H1 (cell line): ENCODE measurements at regions not wholly inside any gene's neighbourhood (a gene's known extent, or its start where the extent isn't known, plus 50 kb on each side); places are given as distances from the start of the nearest gene placed in this dataset.

Experiments used
- CTCF ChIA-PET: fragments of 300-600 bp; sonication (Branson Sonifier 250); formaldehyde crosslinking; loops from one replicate; lab custom pipeline; 2021; ENCODE audit not compliant: partially characterized antibody; lab: Charles Lee
- POLR2A ChIA-PET: fragments of 300-600 bp; sonication (Branson Sonifier 250); formaldehyde crosslinking; loops from one replicate; lab custom pipeline; 2021; ENCODE audit warnings: inconsistent platforms; ENCODE audit not compliant: partially characterized antibody; lab: Charles Lee
- DNase-seq, 2 experiments: peaks; one replicate each; pipeline versions ENCODE4 v3.0.0 to v3.0.0-alpha.2; 2010 to 2022; ENCODE audit warnings: low spot score in 2 of 2, low read depth in 1 of 2, mixed read lengths in 1 of 2
- FAIRE-seq: peaks from 2 replicates; lab custom pipeline; 2011; peaks lifted over from hg19 to GRCh38; lab: Jason Lieb, UNC
- H2AFZ ChIP-seq: 2 replicates; pipeline ENCODE4 v1.8.1; 2012; ENCODE audit warnings: low read length, inconsistent platforms
- H2AK5ac ChIP-seq: 2 replicates; pipeline ENCODE4 v1.6.1; 2013; ENCODE audit warnings: low read depth, low read length
- H2BK120ac ChIP-seq: replicated peaks from 2 replicates; pipeline ENCODE3; 2013; ENCODE audit warnings: low read depth, low read length, inconsistent platforms
- H2BK12ac ChIP-seq: 2 replicates; pipeline ENCODE4 v1.6.1; 2013; ENCODE audit warnings: low read depth, low read length
- H2BK15ac ChIP-seq: 2 replicates; pipeline ENCODE4 v1.6.1; 2013; ENCODE audit warnings: low read length
- H2BK20ac ChIP-seq: 2 replicates; pipeline ENCODE4 v1.6.1; 2013; ENCODE audit warnings: low read length
- H2BK5ac ChIP-seq: 2 replicates; pipeline ENCODE4 v1.6.1; 2013; ENCODE audit warnings: low read depth, low read length
- H3K14ac ChIP-seq: 2 replicates; pipeline ENCODE4 v1.6.1; 2013; ENCODE audit warnings: inconsistent platforms; ENCODE audit not compliant: insufficient read length
- H3K18ac ChIP-seq: 2 replicates; pipeline ENCODE4 v1.6.1; 2013; ENCODE audit warnings: low read length; ENCODE audit errors: extremely low read depth
- H3K23ac ChIP-seq: 2 replicates; pipeline ENCODE4 v1.6.1; 2013; ENCODE audit warnings: inconsistent platforms; ENCODE audit not compliant: insufficient read length
- H3K23me2 ChIP-seq: 2 replicates; pipeline ENCODE4 v1.6.1; 2013; ENCODE audit warnings: low read depth, low read length
- H3K27ac ChIP-seq: 2 replicates; pipeline ENCODE4 v1.6.1; 2011; ENCODE audit warnings: low read depth, low read length, inconsistent platforms
- H3K27me3 ChIP-seq, 4 experiments: replicated peaks in 1 of 4; 1 replicate in 1 of 4; 2 replicates in 3 of 4; pipeline versions ENCODE4 v1.6.1 to v1.8.1; 2011 to 2013; ENCODE audit warnings: low read length in 3 of 4, mild to moderate bottlenecking in 3 of 4, inconsistent platforms in 2 of 4, mixed read lengths in 2 of 4, moderate library complexity in 1 of 4; ENCODE audit not compliant: control insufficient read depth in 3 of 4, insufficient read depth in 3 of 4; ENCODE audit errors: extremely low read depth in 1 of 4
- H3K36me3 ChIP-seq, 4 experiments: 2 replicates each; pipeline versions ENCODE4 v1.6.1 to v1.8.1; 2011 to 2013; ENCODE audit warnings: mild to moderate bottlenecking in 4 of 4, low read length in 3 of 4, moderate library complexity in 2 of 4, control low read depth in 1 of 4, inconsistent platforms in 1 of 4; ENCODE audit not compliant: insufficient read depth in 4 of 4, control insufficient read depth in 2 of 4
- H3K4ac ChIP-seq: replicated peaks from 2 replicates; pipeline ENCODE3; 2013; ENCODE audit warnings: low read length, low read depth, mixed read lengths, inconsistent platforms; ENCODE audit not compliant: insufficient read length
- H3K4me1 ChIP-seq, 4 experiments: replicated peaks in 1 of 4; 1 replicate in 1 of 4; 2 replicates in 3 of 4; pipeline versions ENCODE4 v1.6.1 to v1.8.1; 2011 to 2013; ENCODE audit warnings: low read length in 3 of 4, inconsistent platforms in 2 of 4, mixed read lengths in 1 of 4; ENCODE audit not compliant: insufficient read depth in 4 of 4, control insufficient read depth in 3 of 4
- H3K4me2 ChIP-seq, 2 experiments: 2 replicates each; pipeline versions ENCODE4 v1.6.1 to v1.8.1; 2011 to 2013; ENCODE audit warnings: low read depth in 2 of 2, low read length in 2 of 2, control low read depth in 1 of 2, inconsistent platforms in 1 of 2, mild to moderate bottlenecking in 1 of 2; ENCODE audit not compliant: insufficient read depth in 1 of 2
- H3K4me3 ChIP-seq, 4 experiments: fragments of 200-600, 300-600 bp in 1 of 4; sonication (generic), shearing (Covaris generic), sonication (Bioruptor Twin) in 1 of 4; 2 replicates each; pipeline versions ENCODE4 v1.5.1 to v1.8.1; 2011 to 2016; ENCODE audit warnings: low read length in 4 of 4, low read depth in 3 of 4, control low read depth in 2 of 4, inconsistent platforms in 2 of 4, mild to moderate bottlenecking in 2 of 4, mixed read lengths in 1 of 4, moderate library complexity in 1 of 4; ENCODE audit not compliant: insufficient read depth in 2 of 4; ENCODE audit errors: extremely low read depth in 1 of 4
- H3K56ac ChIP-seq: replicated peaks from 2 replicates; pipeline ENCODE3; 2013; ENCODE audit warnings: low read depth, mild to moderate bottlenecking, mixed read lengths, low read length, inconsistent platforms; ENCODE audit not compliant: insufficient read length
- H3K79me1 ChIP-seq: 2 replicates; pipeline ENCODE4 v1.6.1; 2013; ENCODE audit warnings: low read depth, low read length, control low read depth
- H3K79me2 ChIP-seq, 2 experiments: 2 replicates each; pipeline versions ENCODE4 v1.6.1 to v1.8.1; 2012 to 2013; ENCODE audit warnings: low read length in 2 of 2, mild to moderate bottlenecking in 2 of 2, inconsistent platforms in 1 of 2; ENCODE audit not compliant: insufficient read depth in 2 of 2, control insufficient read depth in 1 of 2
- H3K9ac ChIP-seq, 4 experiments: replicated peaks in 1 of 4; 1 replicate in 1 of 4; 2 replicates in 3 of 4; pipeline versions ENCODE4 v1.6.1 to v1.8.1; 2011 to 2013; ENCODE audit warnings: low read depth in 3 of 4, low read length in 3 of 4, control low read depth in 2 of 4, mild to moderate bottlenecking in 2 of 4, moderate library complexity in 2 of 4, inconsistent platforms in 1 of 4; ENCODE audit errors: extremely low read depth in 1 of 4
- H3K9me3 ChIP-seq, 2 experiments: 2 replicates each; pipeline versions ENCODE4 v1.6.1 to v1.8.1; 2012 to 2013; ENCODE audit warnings: mild to moderate bottlenecking in 2 of 2, moderate library complexity in 2 of 2, control low read depth in 1 of 2, inconsistent platforms in 1 of 2, low read depth in 1 of 2, low read length in 1 of 2, mixed read lengths in 1 of 2; ENCODE audit not compliant: insufficient read depth in 2 of 2
- H4K20me1 ChIP-seq, 2 experiments: replicated peaks in 1 of 2; 2 replicates each; pipeline versions ENCODE3 to v1.8.1; 2011 to 2013; ENCODE audit warnings: inconsistent platforms in 2 of 2, low read length in 2 of 2, mild to moderate bottlenecking in 1 of 2; ENCODE audit not compliant: insufficient read depth in 2 of 2, control insufficient read depth in 1 of 2
- H4K5ac ChIP-seq: 2 replicates; pipeline ENCODE4 v1.6.1; 2013; ENCODE audit warnings: low read length, low read depth, mixed read lengths, inconsistent platforms; ENCODE audit not compliant: insufficient read length
- H4K8ac ChIP-seq: 2 replicates; pipeline ENCODE4 v1.8.0; 2013; ENCODE audit warnings: mild to moderate bottlenecking, moderate library complexity, low read length, inconsistent platforms; ENCODE audit not compliant: insufficient read depth; ENCODE audit errors: extremely low read depth
- H4K91ac ChIP-seq: replicated peaks from 2 replicates; pipeline ENCODE3; 2013; ENCODE audit warnings: low read length, mixed read lengths, inconsistent platforms; ENCODE audit not compliant: insufficient read length
- CBX8 ChIP-seq: fragments of 300-800, 300-1000 bp; sonication (generic); IDR thresholded peaks from 2 replicates; pipeline ENCODE4 v1.7.1; 2016; ENCODE audit warnings: low read depth, low read length, borderline replicate concordance
- E2F6 ChIP-seq: IDR thresholded peaks from 2 replicates; pipeline ENCODE4 v1.6.1; 2012; ENCODE audit warnings: inconsistent platforms
- EP300 ChIP-seq, 2 experiments: IDR thresholded peaks; 1 replicate in 1 of 2; 2 replicates in 1 of 2; pipeline ENCODE4 v1.6.1; 2011 to 2012; ENCODE audit warnings: low read depth in 2 of 2, low read length in 2 of 2, mild to moderate bottlenecking in 2 of 2, borderline replicate concordance in 1 of 2, inconsistent platforms in 1 of 2, moderate library complexity in 1 of 2
- EZH2 ChIP-seq: fragments of 200-600 bp; sonication (generic); IDR thresholded peaks from 2 replicates; pipeline ENCODE4 v1.7.1; 2012; ENCODE audit warnings: low read depth, mild to moderate bottlenecking, moderate library complexity, low read length, inconsistent platforms; ENCODE audit not compliant: severe bottlenecking
- GABPA ChIP-seq: IDR thresholded peaks from 2 replicates; pipeline ENCODE4 v1.6.1; 2011; ENCODE audit warnings: mild to moderate bottlenecking, low read length, moderate library complexity, borderline replicate concordance; ENCODE audit not compliant: insufficient read depth
- JUND ChIP-seq: IDR thresholded peaks from 2 replicates; pipeline ENCODE4 v1.6.1; 2011; ENCODE audit warnings: mild to moderate bottlenecking, improper control_type of control experiment, low read length
- NRF1 ChIP-seq: IDR thresholded peaks from 2 replicates; pipeline ENCODE4 v1.6.1; 2011; ENCODE audit warnings: mild to moderate bottlenecking, low read depth, low read length, improper control_type of control experiment
- POLR2A ChIP-seq, 2 experiments: IDR thresholded peaks; 1 replicate in 1 of 2; 2 replicates in 1 of 2; pipeline ENCODE4 v1.6.1; 2011; ENCODE audit warnings: low read depth in 2 of 2, low read length in 2 of 2, mild to moderate bottlenecking in 2 of 2; ENCODE audit errors: control extremely low read depth in 1 of 2
- POU5F1 ChIP-seq: IDR thresholded peaks from 2 replicates; pipeline ENCODE4 v1.6.1; 2011; ENCODE audit warnings: low read depth, mild to moderate bottlenecking, low read length, moderate library complexity
- RBBP5 ChIP-seq: IDR thresholded peaks from 2 replicates; pipeline ENCODE4 v1.7.1; 2012; ENCODE audit warnings: low read depth, mild to moderate bottlenecking, inconsistent platforms, low read length, moderate library complexity, borderline replicate concordance
- SIRT6 ChIP-seq: IDR thresholded peaks from one replicate; pipeline ENCODE4 v1.7.1; 2012; ENCODE audit warnings: low read length, inconsistent platforms
- TAF7 ChIP-seq: optimal IDR thresholded peaks from 2 replicates; pipeline ENCODE3; 2011; ENCODE audit warnings: low read depth, mild to moderate bottlenecking, inconsistent platforms, low read length, moderate library complexity, borderline replicate concordance
- YY1 ChIP-seq: IDR thresholded peaks from 2 replicates; pipeline ENCODE4 v1.6.1; 2011; ENCODE audit warnings: low read depth, mild to moderate bottlenecking, low read length
- WGBS, 2 experiments: shearing (Covaris generic) in 1 of 2; methylation state at CpG; one replicate each; pipeline versions ENCODE4 v1.1.6 to v1.1.7; 2013 to 2015; ENCODE audit warnings: low lambda C conversion rate in 2 of 2, mixed read lengths in 2 of 2, inconsistent platforms in 1 of 2, low coverage in 1 of 2, missing lambda C conversion rate in 1 of 2; ENCODE audit not compliant: insufficient replicate concordance in 2 of 2, insufficient coverage in 1 of 2, insufficient read length in 1 of 2; ENCODE audit errors: extremely low coverage in 1 of 2, missing lambda C conversion rate in 1 of 2; 5-methylcytosine and 5-hydroxymethylcytosine counted together

DNA sequence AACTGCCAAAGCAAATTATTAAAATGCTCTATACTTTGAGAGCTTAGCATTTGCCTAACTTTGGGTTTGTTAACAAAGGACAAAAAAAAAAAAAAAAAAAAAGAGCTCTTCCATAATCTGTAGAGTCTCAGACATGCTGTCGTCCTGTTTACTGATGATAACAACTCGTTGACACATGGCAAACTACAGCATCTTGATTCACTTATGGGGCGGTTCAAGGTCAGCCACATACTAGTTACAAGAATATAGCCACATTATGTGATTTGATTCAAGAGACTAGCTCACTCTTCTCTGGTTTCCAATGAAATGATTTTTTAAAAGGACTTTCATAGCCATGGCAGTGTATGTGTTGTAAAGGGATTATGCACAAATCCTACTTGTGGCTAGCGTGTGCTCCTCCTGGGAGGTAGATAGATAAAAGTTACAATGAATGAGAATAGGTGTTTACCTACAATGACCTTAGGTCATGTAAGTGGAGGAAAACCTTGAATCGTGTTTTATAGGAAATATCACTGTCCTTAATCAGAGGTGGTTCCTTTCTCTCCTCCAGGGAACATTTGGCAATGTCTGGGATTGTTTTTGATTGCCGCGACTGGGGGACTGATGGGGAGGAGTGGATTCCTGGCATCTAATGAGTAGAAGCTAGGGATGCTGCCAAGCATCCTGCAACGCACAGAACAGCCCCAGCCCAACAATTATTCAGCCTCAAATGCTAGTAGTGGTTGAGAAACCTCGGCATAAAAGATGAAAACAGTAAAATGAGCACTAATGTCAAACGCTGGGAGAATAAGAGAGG lies 969.2 kb upstream of the SLC35B3 start:
- CTCF ChIA-PET: interaction anchor here (2.1 kb wide), 1 partner anchor 9 kb away, joined by 9 read pairs; no protein-coding TSS in a partner anchor
- no peak overlapping the region for H3K27ac ChIP-seq
- no peak overlapping the region for H3K9ac ChIP-seq

More for the DNA sequence above, 969.2 kb upstream of the SLC35B3 start:
- Histone ChIP-seq H3K79me2 (no peaks in the 10 kb centered on the region), H4K8ac (no peak overlapping the region), H2BK120ac (no peak overlapping the region), H3K23me2 (no peaks in the 10 kb centered on the region), H3K79me1 (no peaks in the 10 kb centered on the region), H4K20me1 (no peaks in the 10 kb centered on the region), H3K18ac (no peak overlapping the region), H3K27me3 (no peaks in the 10 kb centered on the region), H3K4me1 (no peaks in the 10 kb centered on the region), H4K5ac (no peak overlapping the region), H3K14ac (no peak overlapping the region), H2BK20ac (no peak overlapping the region), H3K9me3 (no peaks in the 10 kb centered on the region), H3K36me3 (no peaks in the 10 kb centered on the region), H3K4ac (no peak overlapping the region), H3K4me2 (no peak overlapping the region), H2AK5ac (no peak overlapping the region), H3K4me3 (no peak overlapping the region), H2AFZ (no peak overlapping the region), H4K91ac (no peak overlapping the region), H3K23ac (no peak overlapping the region), H2BK15ac (no peak overlapping the region), H2BK12ac (no peak overlapping the region), H2BK5ac (no peak overlapping the region), H3K56ac (no peak overlapping the region)
- TF ChIP-seq POLR2A (IDR thresholded peaks at IDR 0.05; ENCODE audit: control extremely low read depth in 1 of 2, low read depth in 2 of 2, low read length in 2 of 2): no peak
- no peak for TF ChIP-seq EP300 (IDR thresholded peaks at IDR 0.05; ENCODE audit: borderline replicate concordance in 1 of 2, low read depth in 2 of 2, low read length in 2 of 2)
- TF ChIP-seq POU5F1: no peak
- TF ChIP-seq YY1: no peak
- no peak for TF ChIP-seq CBX8
- TF ChIP-seq E2F6: no peak
- TF ChIP-seq TAF7: no peak
- TF ChIP-seq RBBP5: no peak
- TF ChIP-seq GABPA: no peak
- no peak for TF ChIP-seq SIRT6
- no peak for TF ChIP-seq JUND
- TF ChIP-seq NRF1: no peak
- TF ChIP-seq EZH2: no peak
- DNase-seq (no peak), FAIRE-seq (peak; percentile 45)
- WGBS, 2 experiments: 91% methylated on average over 10 of the region's 10 CpGs; no CpG with 5 or more reads in 1 of the 2 experiments
- POLR2A ChIA-PET: no interaction called here
